Breast epithelium (tissue), 3 donors: ENCODE measurements at regions not wholly inside any gene's neighbourhood (a gene's known extent, or its start where the extent isn't known, plus 50 kb on each side); places are given as distances from the start of the nearest gene placed in this dataset.

Source experiments
- POLR2A ChIP-seq: fragments of 450-650 bp; IDR thresholded peaks from one replicate; pipeline ENCODE4 v1.6.1; 2016; ENCODE audit warnings: antibody characterized with exemption, mild to moderate bottlenecking, moderate library complexity
- TF ChIP-seq, protein P1 (sequence below), 3 donors: fragments of 450-650 bp; IDR thresholded peaks; one replicate each; pipeline ENCODE4 v1.5.1; 2016 to 2017; ENCODE audit warnings: antibody characterized with exemption in 3 of 3, mild to moderate bottlenecking in 3 of 3, moderate library complexity in 3 of 3

DNA sequence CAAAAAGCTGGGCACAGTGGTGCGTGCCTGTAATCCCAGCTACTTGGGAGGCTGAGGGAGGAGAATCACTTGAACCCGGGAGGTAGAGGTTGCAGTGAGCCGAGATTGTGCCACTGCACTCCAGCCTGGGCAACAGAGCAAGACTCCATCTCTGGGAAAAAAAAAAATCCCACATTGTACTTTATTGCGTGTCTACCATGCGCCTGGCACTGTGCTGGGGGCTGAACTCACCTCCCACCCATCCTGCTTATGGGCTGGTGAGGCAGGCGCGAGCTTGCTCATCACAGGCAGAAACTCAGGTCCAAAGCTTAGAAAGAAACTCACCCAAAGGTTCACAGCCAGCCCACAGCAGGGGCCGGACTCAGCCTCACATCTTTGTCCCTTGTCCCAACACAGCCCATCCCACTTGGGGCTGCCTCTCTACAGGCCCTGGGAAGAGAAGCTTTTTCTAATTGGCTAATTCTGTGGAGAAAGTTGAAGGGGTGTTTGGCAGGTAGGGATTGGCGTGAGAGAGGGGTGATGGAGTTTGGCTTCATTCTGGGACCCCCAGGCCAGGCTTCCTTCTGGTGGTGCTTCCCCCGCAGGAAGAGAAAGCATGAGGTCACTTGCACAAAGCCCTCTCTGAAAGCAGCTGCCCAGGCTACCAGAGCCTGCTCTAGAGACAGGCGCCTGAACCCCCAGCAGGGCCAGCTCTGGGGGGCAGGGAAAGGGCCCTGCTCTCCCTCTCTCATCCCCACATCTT, 122.6 kb upstream of the SMAD3 start:
- TF ChIP-seq, protein P1, sequence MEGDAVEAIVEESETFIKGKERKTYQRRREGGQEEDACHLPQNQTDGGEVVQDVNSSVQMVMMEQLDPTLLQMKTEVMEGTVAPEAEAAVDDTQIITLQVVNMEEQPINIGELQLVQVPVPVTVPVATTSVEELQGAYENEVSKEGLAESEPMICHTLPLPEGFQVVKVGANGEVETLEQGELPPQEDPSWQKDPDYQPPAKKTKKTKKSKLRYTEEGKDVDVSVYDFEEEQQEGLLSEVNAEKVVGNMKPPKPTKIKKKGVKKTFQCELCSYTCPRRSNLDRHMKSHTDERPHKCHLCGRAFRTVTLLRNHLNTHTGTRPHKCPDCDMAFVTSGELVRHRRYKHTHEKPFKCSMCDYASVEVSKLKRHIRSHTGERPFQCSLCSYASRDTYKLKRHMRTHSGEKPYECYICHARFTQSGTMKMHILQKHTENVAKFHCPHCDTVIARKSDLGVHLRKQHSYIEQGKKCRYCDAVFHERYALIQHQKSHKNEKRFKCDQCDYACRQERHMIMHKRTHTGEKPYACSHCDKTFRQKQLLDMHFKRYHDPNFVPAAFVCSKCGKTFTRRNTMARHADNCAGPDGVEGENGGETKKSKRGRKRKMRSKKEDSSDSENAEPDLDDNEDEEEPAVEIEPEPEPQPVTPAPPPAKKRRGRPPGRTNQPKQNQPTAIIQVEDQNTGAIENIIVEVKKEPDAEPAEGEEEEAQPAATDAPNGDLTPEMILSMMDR (IDR thresholded peaks at IDR 0.05) = no peak
- TF ChIP-seq POLR2A = no peak
